BJ (cell line): ENCODE measurements at regions not wholly inside any gene's neighbourhood (a gene's known extent, or its start where the extent isn't known, plus 50 kb on each side); places are given as distances from the start of the nearest gene placed in this dataset.
"Not testable (repeated sequence)": the region's sequence is repeated elsewhere in the genome, so short reads cannot be mapped to it uniquely, and the experiment has no call there.

Source experiments
- CTCF ChIA-PET: fragments of 350-600 bp; formaldehyde crosslinking; extraction: SDS; loops from one replicate; lab custom pipeline; 2021; ENCODE audit warnings: antibody characterized with exemption, inconsistent platforms; lab: Yijun Ruan, JAX
- POLR2A ChIA-PET: fragments of 300-600 bp; sonication (Branson Sonifier 250); formaldehyde crosslinking; extraction: SDS; loops from one replicate; lab custom pipeline; 2021; ENCODE audit warnings: antibody characterized with exemption; lab: Charles Lee
- DNase-seq: peaks from one replicate; pipeline ENCODE4 v3.0.0-alpha.2; 2011; ENCODE audit warnings: low read depth
- H3K27me3 ChIP-seq: 2 replicates; pipeline ENCODE4 v1.6.0; 2011; ENCODE audit warnings: low read length; ENCODE audit not compliant: control insufficient read depth, insufficient read depth
- H3K36me3 ChIP-seq: 2 replicates; pipeline ENCODE4 v1.5.1; 2011; ENCODE audit warnings: low read length; ENCODE audit not compliant: control insufficient read depth, insufficient read depth
- H3K4me3 ChIP-seq: 2 replicates; pipeline ENCODE4 v1.5.1; 2011; ENCODE audit warnings: low read depth, mild to moderate bottlenecking, control low read depth, low read length
- TF ChIP-seq, protein P1 (sequence below): IDR thresholded peaks from 2 replicates; pipeline ENCODE4 v1.5.1; 2011; ENCODE audit warnings: low read depth, mild to moderate bottlenecking, control low read depth, inconsistent platforms, low read length, moderate library complexity; ENCODE audit not compliant: insufficient read depth

DNA sequence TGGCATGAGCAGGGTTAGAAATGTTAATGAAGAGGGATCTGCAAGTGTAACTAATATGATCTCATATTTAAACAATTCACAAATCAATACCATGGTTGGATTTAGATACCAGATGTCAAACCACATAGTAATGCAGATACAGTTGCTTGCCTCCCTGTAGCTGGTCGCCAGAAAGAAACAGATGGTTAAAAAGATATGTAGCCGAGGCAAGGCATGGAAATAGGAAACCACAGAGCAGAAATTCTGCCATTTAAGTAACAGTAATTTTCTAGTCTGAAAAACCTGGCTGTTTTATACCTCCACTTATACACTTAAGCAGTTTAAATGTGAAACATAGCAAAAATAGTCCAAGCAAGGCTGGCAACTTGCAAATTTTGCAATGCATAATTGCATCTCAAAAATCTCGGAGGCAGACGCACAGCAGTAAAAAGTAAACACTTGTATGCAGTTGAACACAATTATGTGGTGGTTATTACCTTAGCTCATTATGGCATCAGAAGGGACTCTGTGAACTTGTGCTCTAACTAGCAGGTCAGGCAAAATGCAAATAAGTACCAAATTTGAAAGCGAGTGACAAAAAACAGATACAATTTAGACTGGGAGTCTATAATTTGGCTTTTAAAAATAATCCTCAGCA lies 126.8 kb downstream of the NAA11 start:
- no peak for DNase-seq
- TF ChIP-seq, protein P1, sequence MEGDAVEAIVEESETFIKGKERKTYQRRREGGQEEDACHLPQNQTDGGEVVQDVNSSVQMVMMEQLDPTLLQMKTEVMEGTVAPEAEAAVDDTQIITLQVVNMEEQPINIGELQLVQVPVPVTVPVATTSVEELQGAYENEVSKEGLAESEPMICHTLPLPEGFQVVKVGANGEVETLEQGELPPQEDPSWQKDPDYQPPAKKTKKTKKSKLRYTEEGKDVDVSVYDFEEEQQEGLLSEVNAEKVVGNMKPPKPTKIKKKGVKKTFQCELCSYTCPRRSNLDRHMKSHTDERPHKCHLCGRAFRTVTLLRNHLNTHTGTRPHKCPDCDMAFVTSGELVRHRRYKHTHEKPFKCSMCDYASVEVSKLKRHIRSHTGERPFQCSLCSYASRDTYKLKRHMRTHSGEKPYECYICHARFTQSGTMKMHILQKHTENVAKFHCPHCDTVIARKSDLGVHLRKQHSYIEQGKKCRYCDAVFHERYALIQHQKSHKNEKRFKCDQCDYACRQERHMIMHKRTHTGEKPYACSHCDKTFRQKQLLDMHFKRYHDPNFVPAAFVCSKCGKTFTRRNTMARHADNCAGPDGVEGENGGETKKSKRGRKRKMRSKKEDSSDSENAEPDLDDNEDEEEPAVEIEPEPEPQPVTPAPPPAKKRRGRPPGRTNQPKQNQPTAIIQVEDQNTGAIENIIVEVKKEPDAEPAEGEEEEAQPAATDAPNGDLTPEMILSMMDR = no peak
- no peak overlapping the region for H3K4me3 ChIP-seq
- ChIA-PET POLR2A (no interaction called here), CTCF (no interaction called here)
- H3K27me3 ChIP-seq = no peaks in the 10 kb centered on the region
- no peaks in the 10 kb centered on the region for H3K36me3 ChIP-seq

- TF ChIP-seq, protein P1 = no peak
- no peaks in the 10 kb centered on the region for H3K36me3 ChIP-seq
- no peaks in the 10 kb centered on the region for H3K27me3 ChIP-seq
- CTCF ChIA-PET = interaction anchor here (0.6 kb wide), 1 partner anchor 8 kb away, joined by 3 read pairs; no protein-coding TSS in a partner anchor
- no peak for DNase-seq
- no peak overlapping the region for H3K4me3 ChIP-seq
- POLR2A ChIA-PET = no interaction called here
Observed at GRCh38 chr4:79197275-79198009, 128.4 kb downstream of the NAA11 start.

DNA sequence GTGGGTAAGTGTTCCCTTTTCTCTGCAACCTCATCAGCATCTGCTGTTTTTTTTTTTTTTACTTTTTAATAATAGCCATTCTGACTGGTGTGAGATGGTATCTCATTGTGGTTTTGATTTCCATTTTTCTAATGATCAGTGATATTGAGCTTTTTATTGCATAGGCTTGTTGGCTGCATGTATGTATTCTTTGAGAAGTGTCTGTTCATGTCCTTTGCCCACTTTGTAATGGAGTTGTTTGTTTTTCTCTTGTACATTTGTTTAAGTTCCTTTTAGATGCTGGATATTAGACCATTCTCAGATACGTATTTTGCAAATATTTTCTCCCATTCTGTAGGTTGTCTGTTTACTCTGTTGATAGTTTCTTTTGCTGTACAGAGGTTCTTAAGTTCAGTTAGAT lies 134.6 kb downstream of the NAA11 start:
- H3K27me3 ChIP-seq, POLR2A ChIA-PET, H3K4me3 ChIP-seq, H3K36me3 ChIP-seq, DNase-seq, CTCF ChIA-PET: not testable (repeated sequence)

- no peak overlapping the region for H3K4me3 ChIP-seq
- H3K36me3 ChIP-seq = no peaks in the 10 kb centered on the region
- ChIA-PET POLR2A (no interaction called here), CTCF (no interaction called here)
- TF ChIP-seq, protein P1 = no peak
- no peaks in the 10 kb centered on the region for H3K27me3 ChIP-seq
- DNase-seq = no peak
Observed at GRCh38 chr4:79185526-79186045, 140.3 kb downstream of the NAA11 start.

GRCh38 chr4:79184476-79184875 lies 141.4 kb downstream of the NAA11 start:
- POLR2A ChIA-PET = no interaction called here
- no peak for DNase-seq
- TF ChIP-seq, protein P1 = no peak
- CTCF ChIA-PET = no interaction called here
- no peak overlapping the region for H3K4me3 ChIP-seq
- H3K36me3 ChIP-seq = no peaks in the 10 kb centered on the region
- H3K27me3 ChIP-seq = no peaks in the 10 kb centered on the region
